Hepatocyte (in vitro differentiated cells): ENCODE measurements at regions not wholly inside any gene's neighbourhood (a gene's known extent, or its start where the extent isn't known, plus 50 kb on each side); places are given as distances from the start of the nearest gene placed in this dataset.
A peak's percentile ranks its signal among the peaks of the same experiment; 100 is the strongest.

ENCODE experiments used
- DNase-seq: peaks from one replicate; pipeline ENCODE4 v3.0.0-alpha.2; 2016; ENCODE audit warnings: low spot score
- H2AFZ ChIP-seq: fragments of 200-600 bp; sonication (generic); 2 replicates; pipeline ENCODE4 v1.6.0; 2016; ENCODE audit warnings: antibody characterized with exemption, mild to moderate bottlenecking
- H3K27ac ChIP-seq: fragments of 200-600 bp; sonication (generic); 2 replicates; pipeline ENCODE4 v1.5.1; 2016; ENCODE audit warnings: mild to moderate bottlenecking
- H3K27me3 ChIP-seq: fragments of 200-600 bp; sonication (generic); 2 replicates; pipeline ENCODE4 v1.6.1; 2016
- H3K36me3 ChIP-seq: fragments of 200-600 bp; sonication (generic); replicated peaks from 2 replicates; pipeline ENCODE4 v1.5.1; 2016; ENCODE audit warnings: low read depth; ENCODE audit not compliant: insufficient read depth
- H3K4me1 ChIP-seq: fragments of 200-600 bp; sonication (generic); 2 replicates; pipeline ENCODE4 v1.5.1; 2016; ENCODE audit warnings: mild to moderate bottlenecking, moderate library complexity; ENCODE audit not compliant: insufficient read depth
- H3K4me2 ChIP-seq: fragments of 200-600 bp; sonication (generic); 2 replicates; pipeline ENCODE4 v1.6.0; 2016
- H3K4me3 ChIP-seq: fragments of 200-600 bp; sonication (generic); 2 replicates; pipeline ENCODE4 v1.5.1; 2016; ENCODE audit warnings: mild to moderate bottlenecking
- H3K79me2 ChIP-seq: fragments of 200-600 bp; sonication (generic); 2 replicates; pipeline ENCODE4 v1.6.0; 2017; ENCODE audit warnings: mild to moderate bottlenecking
- H3K9me2 ChIP-seq: fragments of 200-600 bp; sonication (generic); replicated peaks from 2 replicates; pipeline ENCODE4 v1.6.0; 2017; ENCODE audit warnings: mild to moderate bottlenecking; ENCODE audit not compliant: insufficient read depth
- H3K9me3 ChIP-seq: fragments of 200-600 bp; sonication (generic); 2 replicates; pipeline ENCODE4 v1.5.1; 2016; ENCODE audit warnings: low read depth, mild to moderate bottlenecking
- H4K20me1 ChIP-seq: fragments of 200-600 bp; sonication (generic); 2 replicates; pipeline ENCODE4 v1.6.0; 2016; ENCODE audit warnings: mild to moderate bottlenecking; ENCODE audit not compliant: insufficient read depth, poor library complexity, severe bottlenecking
- CTCF ChIP-seq: fragments of 200-600 bp; sonication (generic); IDR thresholded peaks from 2 replicates; pipeline ENCODE4 v1.5.1; 2016; ENCODE audit warnings: antibody characterized with exemption, mild to moderate bottlenecking; ENCODE audit not compliant: poor library complexity
- EZH2 ChIP-seq: fragments of 200-600 bp; sonication (generic); IDR thresholded peaks from 2 replicates; pipeline ENCODE4 v1.6.1; 2016; ENCODE audit warnings: antibody characterized with exemption, mild to moderate bottlenecking, borderline replicate concordance
- EZH2phosphoT487 ChIP-seq: fragments of 200-600 bp; sonication (generic); IDR thresholded peaks from one replicate; pipeline ENCODE4 v1.6.1; 2018; ENCODE audit warnings: antibody characterized with exemption, mild to moderate bottlenecking, low read depth, moderate library complexity; ENCODE audit not compliant: unreplicated experiment, severe bottlenecking
- WGBS: methylation state at CpG from one replicate; pipeline ENCODE4 v1.1.6; 2016; ENCODE audit warnings: low lambda C conversion rate; ENCODE audit errors: missing lambda C conversion rate; 5-methylcytosine and 5-hydroxymethylcytosine counted together

GRCh38 chr11:37504060-37504611, 906.1 kb upstream of the RAG2 start:
- Histone ChIP-seq H3K9me3 (no peaks in the 10 kb centered on the region), H3K4me2 (peak overlapping the region; percentile 35), H3K27me3 (no peaks in the 10 kb centered on the region), H3K4me3 (no peak overlapping the region), H3K27ac (peak overlapping the region; percentile 85), H4K20me1 (no peaks in the 10 kb centered on the region), H3K36me3 (no peaks in the 10 kb centered on the region), H3K9me2 (no peaks in the 10 kb centered on the region), H2AFZ (no peak overlapping the region), H3K4me1 (peaks cover 24% of the 10 kb centered on the region), H3K79me2 (no peaks in the 10 kb centered on the region)
- WGBS = 52% methylated on average over 3 of the region's 3 CpGs
- TF ChIP-seq CTCF (no peak), EZH2 (no peak), EZH2phosphoT487 (no peak)
- peak; percentile 55 for DNase-seq

- Histone ChIP-seq H3K4me3 (no peak overlapping the region), H3K27ac (peak overlapping the region; percentile 85), H3K36me3 (no peaks in the 10 kb centered on the region), H4K20me1 (no peaks in the 10 kb centered on the region), H3K27me3 (no peaks in the 10 kb centered on the region), H2AFZ (no peak overlapping the region), H3K4me2 (peak overlapping the region; percentile 9), H3K4me1 (peaks cover 24% of the 10 kb centered on the region), H3K9me2 (no peaks in the 10 kb centered on the region), H3K9me3 (no peaks in the 10 kb centered on the region), H3K79me2 (no peaks in the 10 kb centered on the region)
- no peak for DNase-seq
- TF ChIP-seq EZH2phosphoT487 = no peak
- no peak for TF ChIP-seq CTCF
- TF ChIP-seq EZH2 = no peak
- 85% methylated on average over 2 of the region's 2 CpGs for WGBS
These were observed 905.5 kb upstream of the RAG2 start for GRCh38 chr11:37503411-37504059.

- H3K36me3 ChIP-seq = no peaks in the 10 kb centered on the region
- WGBS = 87% methylated on average over 2 of the region's 2 CpGs
- no peak for DNase-seq
- H3K4me1 ChIP-seq = peaks cover 24% of the 10 kb centered on the region
- no peaks in the 10 kb centered on the region for H3K9me2 ChIP-seq
- H3K9me3 ChIP-seq = no peaks in the 10 kb centered on the region
- no peaks in the 10 kb centered on the region for H3K79me2 ChIP-seq
- no peaks in the 10 kb centered on the region for H4K20me1 ChIP-seq
- H3K27ac ChIP-seq = no peak overlapping the region
- no peak for TF ChIP-seq EZH2
- no peak for TF ChIP-seq EZH2phosphoT487
- no peak for TF ChIP-seq CTCF
- H2AFZ ChIP-seq = no peak overlapping the region
- H3K4me3 ChIP-seq = no peak overlapping the region
- H3K27me3 ChIP-seq = no peaks in the 10 kb centered on the region
- no peak overlapping the region for H3K4me2 ChIP-seq
These were observed 904.2 kb upstream of the RAG2 start for GRCh38 chr11:37502202-37502601.
